ENCODE measurements at regions not wholly inside any gene's neighbourhood (a gene's known extent, or its start where the extent isn't known, plus 50 kb on each side); places are given as distances from the start of the nearest gene placed in this dataset.

DNA sequence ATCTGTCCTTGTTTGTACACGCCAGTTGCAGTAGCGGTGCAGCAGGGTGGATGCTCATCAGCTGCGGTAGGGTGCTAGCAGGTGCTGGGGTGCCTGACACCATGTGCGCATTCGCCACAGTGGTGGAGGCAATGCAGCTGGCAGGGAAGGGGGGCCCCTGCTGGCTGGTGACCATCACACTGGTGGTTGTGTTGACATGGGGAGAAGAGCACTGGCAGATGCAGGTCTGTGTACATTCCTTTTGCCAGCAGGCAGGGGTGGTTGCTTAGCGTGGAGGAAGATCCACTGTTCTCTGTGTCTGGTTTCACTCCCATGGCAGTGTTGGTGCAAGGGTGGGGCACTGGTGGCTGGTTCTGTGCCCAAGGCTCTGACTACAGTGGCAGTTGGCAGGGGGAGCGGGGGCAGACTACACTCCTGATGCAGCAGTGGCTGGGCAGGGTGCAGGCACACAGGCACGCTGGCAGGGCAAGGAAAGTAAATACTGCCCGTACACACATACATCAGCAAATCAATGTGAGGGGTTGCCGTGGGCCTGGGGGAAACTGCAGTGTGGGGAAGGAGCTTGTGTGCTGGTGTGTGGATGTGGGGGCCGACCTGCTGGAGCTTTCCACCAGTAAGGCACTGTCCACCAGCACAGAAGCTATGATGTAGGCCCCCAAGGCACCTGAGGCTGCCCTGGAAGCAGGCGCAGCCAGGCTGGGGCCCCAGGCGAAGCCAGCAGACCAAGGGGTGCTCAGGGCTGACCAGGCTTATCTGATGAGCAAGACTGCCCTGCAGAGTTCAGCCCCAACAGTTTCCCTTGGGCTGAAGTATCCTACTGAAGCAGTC, 87.2 kb upstream of the UNC5B start:
- Histone ChIP-seq H3K9me3 (ENCODE audit: low read length) (no peaks in the 10 kb centered on the region), H3K27me3 (ENCODE audit: insufficient read depth, low read length) (0 out of 2 replicates have a peak, but pooled peaks cover under 1% of the 10 kb centered on the region), H3K4me3 (ENCODE audit: low read depth, low read length, poor library complexity, severe bottlenecking) (no peak overlapping the region), H3K36me3 (ENCODE audit: insufficient read depth, low read length) (no peaks in the 10 kb centered on the region), H3K9ac (ENCODE audit: low read length) (no peak overlapping the region), H3F3A (ENCODE audit: insufficient read depth, low read length) (no peaks in the 10 kb centered on the region), H4K20me1 (ENCODE audit: insufficient read depth, low read length) (no peaks in the 10 kb centered on the region), H2AFZ (ENCODE audit: low read length) (no peak overlapping the region), H3K27ac (ENCODE audit: low read depth, low read length, poor library complexity, severe bottlenecking) (no peak overlapping the region), H3K4me1 (ENCODE audit: insufficient read depth, low read length, severe bottlenecking) (no peaks in the 10 kb centered on the region), H3K4me2 (ENCODE audit: low read length) (no peak overlapping the region), H3K79me2 (ENCODE audit: insufficient read depth, low read length) (no peaks in the 10 kb centered on the region), H3K9me2 (ENCODE audit: low read depth, low read length) (no peaks in the 10 kb centered on the region)
- TF ChIP-seq CTCF (IDR thresholded peaks at IDR 0.05; ENCODE audit: low read length) (no peak), EZH2 (IDR thresholded peaks at IDR 0.05; ENCODE audit: borderline replicate concordance, low read length) (no peak)

DNA sequence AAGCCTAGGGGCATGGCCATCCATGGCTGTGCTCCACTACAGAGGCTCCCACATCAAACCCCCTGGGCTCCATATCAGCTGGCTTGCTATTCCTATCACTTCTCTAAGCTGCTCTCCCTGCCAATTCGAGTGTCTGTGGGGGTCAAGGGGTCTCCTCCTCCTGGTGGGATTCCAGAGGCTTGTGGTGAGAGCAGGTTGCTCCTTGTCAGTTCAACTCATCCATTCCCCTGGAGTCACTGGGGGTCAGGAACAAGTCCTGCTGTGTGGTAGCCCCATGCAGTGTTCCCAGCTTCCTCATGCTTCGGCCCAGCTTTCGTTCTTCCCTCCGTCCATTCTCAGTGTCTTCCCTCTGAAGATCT, 86.6 kb upstream of the UNC5B start:
- Histone ChIP-seq H3K79me2 (ENCODE audit: insufficient read depth, low read length) (no peaks in the 10 kb centered on the region), H3F3A (ENCODE audit: insufficient read depth, low read length) (no peaks in the 10 kb centered on the region), H3K4me3 (ENCODE audit: low read depth, low read length, poor library complexity, severe bottlenecking) (no peak overlapping the region), H3K9me2 (ENCODE audit: low read depth, low read length) (no peaks in the 10 kb centered on the region), H4K20me1 (ENCODE audit: insufficient read depth, low read length) (no peaks in the 10 kb centered on the region), H3K4me1 (ENCODE audit: insufficient read depth, low read length, severe bottlenecking) (no peaks in the 10 kb centered on the region), H2AFZ (ENCODE audit: low read length) (no peak overlapping the region), H3K36me3 (ENCODE audit: insufficient read depth, low read length) (no peaks in the 10 kb centered on the region), H3K9me3 (ENCODE audit: low read length) (no peaks in the 10 kb centered on the region), H3K27ac (ENCODE audit: low read depth, low read length, poor library complexity, severe bottlenecking) (no peak overlapping the region), H3K4me2 (ENCODE audit: low read length) (no peak overlapping the region), H3K27me3 (ENCODE audit: insufficient read depth, low read length) (peaks cover 5% of the 10 kb centered on the region; the same call in 1 of the 2 replicates), H3K9ac (ENCODE audit: low read length) (no peak overlapping the region)
- TF ChIP-seq CTCF (IDR thresholded peaks at IDR 0.05; ENCODE audit: low read length) (no peak), EZH2 (IDR thresholded peaks at IDR 0.05; ENCODE audit: borderline replicate concordance, low read length) (no peak)

GRCh38 chr10:71126432-71126831, 85.9 kb upstream of the UNC5B start:
- Histone ChIP-seq H3K27ac (ENCODE audit: low read depth, low read length, poor library complexity, severe bottlenecking) (no peak overlapping the region), H3K9me2 (ENCODE audit: low read depth, low read length) (no peaks in the 10 kb centered on the region), H3K36me3 (ENCODE audit: insufficient read depth, low read length) (no peaks in the 10 kb centered on the region), H3K4me1 (ENCODE audit: insufficient read depth, low read length, severe bottlenecking) (no peaks in the 10 kb centered on the region), H3K27me3 (ENCODE audit: insufficient read depth, low read length) (peaks cover 5% of the 10 kb centered on the region; the same call in 1 of the 2 replicates), H3K9ac (ENCODE audit: low read length) (no peak overlapping the region), H2AFZ (ENCODE audit: low read length) (no peak overlapping the region), H4K20me1 (ENCODE audit: insufficient read depth, low read length) (no peaks in the 10 kb centered on the region), H3K4me3 (ENCODE audit: low read depth, low read length, poor library complexity, severe bottlenecking) (no peak overlapping the region), H3K4me2 (ENCODE audit: low read length) (no peak overlapping the region), H3F3A (ENCODE audit: insufficient read depth, low read length) (no peaks in the 10 kb centered on the region), H3K79me2 (ENCODE audit: insufficient read depth, low read length) (no peaks in the 10 kb centered on the region), H3K9me3 (ENCODE audit: low read length) (no peaks in the 10 kb centered on the region)
- TF ChIP-seq CTCF (IDR thresholded peaks at IDR 0.05; ENCODE audit: low read length) (no peak), EZH2 (IDR thresholded peaks at IDR 0.05; ENCODE audit: borderline replicate concordance, low read length) (no peak)
